ENCODE measurements at regions not wholly inside any gene's neighbourhood (a gene's known extent, or its start where the extent isn't known, plus 50 kb on each side); places are given as distances from the start of the nearest gene placed in this dataset.

DNA sequence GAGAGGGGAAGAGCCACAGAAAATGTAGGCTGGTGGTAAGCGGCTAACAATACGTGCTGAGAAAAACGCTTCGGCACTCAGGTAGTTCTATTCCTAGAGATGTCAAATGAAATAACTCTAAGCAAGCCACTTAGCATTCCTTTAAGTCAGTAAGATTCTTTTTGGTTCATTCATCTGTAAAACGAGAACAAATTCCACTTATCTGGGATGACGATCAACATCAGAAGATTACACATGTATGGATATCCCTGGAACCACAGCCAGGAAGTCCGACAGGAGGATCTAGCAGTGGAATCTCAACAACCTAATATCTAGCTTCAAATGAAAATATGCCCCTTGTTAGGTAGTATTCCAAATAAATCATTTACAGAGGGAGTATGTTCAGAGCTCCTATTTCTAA lies 74.6 kb upstream of the CDKN3 start:
- no TSS peak for BruUV-seq (replicated peaks)
- Histone ChIP-seq H4K5ac (ENCODE audit: low read depth, low read length) (no peak overlapping the region), H3K36me3 (ENCODE audit: control insufficient read depth, insufficient read depth, low read length) (no peaks in the 10 kb centered on the region), H3K9ac (ENCODE audit: low read depth, low read length) (no peak overlapping the region), H3K4me1 (ENCODE audit: control insufficient read depth, insufficient read depth, low read length) (no peaks in the 10 kb centered on the region), H3K23ac (ENCODE audit: low read depth, low read length) (no peak overlapping the region), H3K9me1 (ENCODE audit: insufficient read depth, low read length) (no peaks in the 10 kb centered on the region), H4K20me1 (ENCODE audit: insufficient read depth, low read length) (no peaks in the 10 kb centered on the region), H3K18ac (ENCODE audit: low read depth, low read length) (no peak overlapping the region), H3K14ac (replicated peaks; ENCODE audit: low read depth, low read length) (no peak overlapping the region), H3K9me3 (ENCODE audit: control insufficient read depth, insufficient read depth, low read length) (no peaks in the 10 kb centered on the region), H4K8ac (ENCODE audit: low read depth in 2 of 2, low read length in 2 of 2) (no peak overlapping the region), H2BK120ac (ENCODE audit: low read depth, low read length) (no peak overlapping the region), H2BK5ac (ENCODE audit: low read depth, low read length, poor library complexity, severe bottlenecking) (no peak overlapping the region), H2BK20ac (ENCODE audit: low read depth, low read length) (no peak overlapping the region), H4K91ac (ENCODE audit: insufficient read depth, low read depth, low read length) (no peak overlapping the region), H3K56ac (ENCODE audit: extremely low read depth, insufficient read depth, low read length) (no peak overlapping the region), H3K4me3 (ENCODE audit: insufficient read depth, low read depth, low read length) (no peak overlapping the region), H2BK15ac (ENCODE audit: low read depth, low read length) (no peak overlapping the region), H3K4me2 (ENCODE audit: low read depth, low read length) (no peak overlapping the region), H2AK5ac (ENCODE audit: low read depth, low read length) (no peak overlapping the region), H2AFZ (replicated peaks; ENCODE audit: low read length, poor library complexity) (no peak overlapping the region), H3K4ac (ENCODE audit: low read depth, low read length) (no peak overlapping the region), H3K27me3 (ENCODE audit: control insufficient read depth, insufficient read depth, low read length) (peaks cover 24% of the 10 kb centered on the region), H3K27ac (ENCODE audit: insufficient read depth, low read length) (no peak overlapping the region), H2AK9ac (replicated peaks; ENCODE audit: low read depth, low read length, poor library complexity) (no peak overlapping the region), H3K79me1 (ENCODE audit: low read depth in 1 of 2, low read length in 2 of 2) (no peaks in the 10 kb centered on the region)
- ATAC-seq (ENCODE audit: low read depth), result no peak
- in situ Hi-C loops (cut with MboI; ENCODE audit: low sequenced_read_pairs) (no loop called here), dilution Hi-C loops (cut with HindIII; ENCODE audit: low sequenced_read_pairs, unreplicated experiment) (no loop called here), intact Hi-C loops (cut with micrococcal nuclease) (no loop called here)
- TF ChIP-seq FOS (IDR thresholded peaks at IDR 0.05; ENCODE audit: low read depth, low read length) (no peak), CEBPB (IDR thresholded peaks at IDR 0.05; ENCODE audit: low read depth, low read length) (no peak), MAFK (IDR thresholded peaks at IDR 0.05; ENCODE audit: low read depth, low read length) (no peak), RCOR1 (IDR thresholded peaks at IDR 0.05; ENCODE audit: insufficient replicate concordance, low read length) (no peak), BHLHE40 (IDR thresholded peaks at IDR 0.05; ENCODE audit: low read depth, low read length) (no peak), SMC3 (IDR thresholded peaks at IDR 0.05; ENCODE audit: low read depth, low read length) (no peak), NFE2L2 (IDR thresholded peaks at IDR 0.05; ENCODE audit: low read depth, low read length) (no peak), MXI1 (IDR thresholded peaks at IDR 0.05; ENCODE audit: borderline replicate concordance, low read depth, low read length) (no peak), RAD21 (IDR thresholded peaks at IDR 0.05; ENCODE audit: low read length) (no peak), CHD1 (IDR thresholded peaks at IDR 0.05; ENCODE audit: low read depth, low read length) (no peak), RFX5 (IDR thresholded peaks at IDR 0.05; ENCODE audit: low read depth, low read length) (no peak), POLR2A (IDR thresholded peaks at IDR 0.05; ENCODE audit: low read depth, low read length) (no peak), MAZ (IDR thresholded peaks at IDR 0.05; ENCODE audit: borderline replicate concordance, low read depth, low read length) (no peak)
- TF ChIP-seq, protein P1, sequence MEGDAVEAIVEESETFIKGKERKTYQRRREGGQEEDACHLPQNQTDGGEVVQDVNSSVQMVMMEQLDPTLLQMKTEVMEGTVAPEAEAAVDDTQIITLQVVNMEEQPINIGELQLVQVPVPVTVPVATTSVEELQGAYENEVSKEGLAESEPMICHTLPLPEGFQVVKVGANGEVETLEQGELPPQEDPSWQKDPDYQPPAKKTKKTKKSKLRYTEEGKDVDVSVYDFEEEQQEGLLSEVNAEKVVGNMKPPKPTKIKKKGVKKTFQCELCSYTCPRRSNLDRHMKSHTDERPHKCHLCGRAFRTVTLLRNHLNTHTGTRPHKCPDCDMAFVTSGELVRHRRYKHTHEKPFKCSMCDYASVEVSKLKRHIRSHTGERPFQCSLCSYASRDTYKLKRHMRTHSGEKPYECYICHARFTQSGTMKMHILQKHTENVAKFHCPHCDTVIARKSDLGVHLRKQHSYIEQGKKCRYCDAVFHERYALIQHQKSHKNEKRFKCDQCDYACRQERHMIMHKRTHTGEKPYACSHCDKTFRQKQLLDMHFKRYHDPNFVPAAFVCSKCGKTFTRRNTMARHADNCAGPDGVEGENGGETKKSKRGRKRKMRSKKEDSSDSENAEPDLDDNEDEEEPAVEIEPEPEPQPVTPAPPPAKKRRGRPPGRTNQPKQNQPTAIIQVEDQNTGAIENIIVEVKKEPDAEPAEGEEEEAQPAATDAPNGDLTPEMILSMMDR (conservative IDR thresholded peaks at IDR 0.05; ENCODE audit: low read depth, low read length), result no peak
- TF ChIP-seq, protein P2, sequence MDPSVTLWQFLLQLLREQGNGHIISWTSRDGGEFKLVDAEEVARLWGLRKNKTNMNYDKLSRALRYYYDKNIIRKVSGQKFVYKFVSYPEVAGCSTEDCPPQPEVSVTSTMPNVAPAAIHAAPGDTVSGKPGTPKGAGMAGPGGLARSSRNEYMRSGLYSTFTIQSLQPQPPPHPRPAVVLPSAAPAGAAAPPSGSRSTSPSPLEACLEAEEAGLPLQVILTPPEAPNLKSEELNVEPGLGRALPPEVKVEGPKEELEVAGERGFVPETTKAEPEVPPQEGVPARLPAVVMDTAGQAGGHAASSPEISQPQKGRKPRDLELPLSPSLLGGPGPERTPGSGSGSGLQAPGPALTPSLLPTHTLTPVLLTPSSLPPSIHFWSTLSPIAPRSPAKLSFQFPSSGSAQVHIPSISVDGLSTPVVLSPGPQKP (IDR thresholded peaks at IDR 0.05; ENCODE audit: borderline replicate concordance, low read depth, low read length), result no peak
- TF ChIP-seq, protein P3, sequence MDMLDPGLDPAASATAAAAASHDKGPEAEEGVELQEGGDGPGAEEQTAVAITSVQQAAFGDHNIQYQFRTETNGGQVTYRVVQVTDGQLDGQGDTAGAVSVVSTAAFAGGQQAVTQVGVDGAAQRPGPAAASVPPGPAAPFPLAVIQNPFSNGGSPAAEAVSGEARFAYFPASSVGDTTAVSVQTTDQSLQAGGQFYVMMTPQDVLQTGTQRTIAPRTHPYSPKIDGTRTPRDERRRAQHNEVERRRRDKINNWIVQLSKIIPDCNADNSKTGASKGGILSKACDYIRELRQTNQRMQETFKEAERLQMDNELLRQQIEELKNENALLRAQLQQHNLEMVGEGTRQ (IDR thresholded peaks at IDR 0.05; ENCODE audit: low read depth, low read length), result no peak
- CTCF ChIA-PET, result no interaction called here
- POLR2A ChIA-PET (ENCODE audit: unreplicated experiment), result no interaction called here
- WGBS, 2 experiments (ENCODE audit: extremely low coverage in 2 of 2, insufficient read length in 1 of 2), result no CpG with 5 or more reads among the region's 7 CpGs
- DNase-seq, result no peak
